ENCODE measurements at regions not wholly inside any gene's neighbourhood (a gene's known extent, or its start where the extent isn't known, plus 50 kb on each side); places are given as distances from the start of the nearest gene placed in this dataset.

DNA sequence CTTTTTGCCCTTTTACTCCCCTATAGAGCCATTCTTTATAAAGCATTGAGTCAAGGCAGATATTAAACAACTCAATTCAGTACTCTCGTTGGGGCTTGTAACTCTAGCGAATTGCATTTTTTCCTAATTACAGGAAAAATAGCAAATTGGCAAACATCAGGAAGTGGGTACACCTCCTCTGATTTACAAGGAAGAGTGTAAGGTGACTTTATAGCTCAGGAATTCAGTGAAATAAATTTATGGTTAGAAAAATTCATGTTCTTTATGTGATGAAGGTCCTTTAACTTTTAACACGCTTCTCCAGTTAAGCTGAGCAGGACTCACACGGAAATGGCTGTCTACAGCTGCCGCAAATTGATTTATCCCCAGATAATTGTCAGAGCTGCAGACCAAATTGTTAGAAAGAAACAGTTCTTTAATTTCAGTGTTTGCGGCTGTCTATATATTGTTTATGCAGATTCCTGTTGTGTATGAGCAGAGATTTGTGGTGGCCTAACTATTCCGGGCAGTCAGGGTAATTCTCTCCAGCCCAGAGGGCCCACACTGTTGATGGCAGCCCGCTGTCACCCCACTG lies 151.1 kb upstream of the MKI67 start:
- no peak overlapping the region for H3K4ac ChIP-seq (ENCODE audit: low read depth in 1 of 2, low read length in 2 of 2)
- no peak overlapping the region for H3K27ac ChIP-seq (ENCODE audit: low read length, poor library complexity, severe bottlenecking)
- H3K4me2 ChIP-seq (ENCODE audit: low read length, poor library complexity, severe bottlenecking) = no peak overlapping the region
- no peak overlapping the region for H2AFZ ChIP-seq (ENCODE audit: low read depth, low read length)
- DNase-seq = no peak
- 73% methylated on average over 8 of the region's 8 CpGs for WGBS
- H3K9ac ChIP-seq (ENCODE audit: low read length) = no peak overlapping the region
- no peaks in the 10 kb centered on the region for H3K9me3 ChIP-seq (ENCODE audit: control insufficient read depth, low read length)
- no peak overlapping the region for H2BK5ac ChIP-seq (ENCODE audit: low read depth, low read length, poor library complexity, severe bottlenecking)
- no peak overlapping the region for H3K14ac ChIP-seq (ENCODE audit: low read length in 2 of 2)
- no peak overlapping the region for H4K8ac ChIP-seq (ENCODE audit: low read length)
- no peak overlapping the region for H2BK15ac ChIP-seq (ENCODE audit: low read depth, poor library complexity, severe bottlenecking)
- no peak overlapping the region for H3K23ac ChIP-seq (ENCODE audit: low read length in 2 of 2)
- no peak overlapping the region for H3K18ac ChIP-seq (ENCODE audit: low read depth in 1 of 2, low read length in 2 of 2)
- H2BK12ac ChIP-seq (ENCODE audit: low read length in 2 of 2) = no peak overlapping the region
- no peak overlapping the region for H3K4me3 ChIP-seq (ENCODE audit: insufficient read depth in 1 of 2, low read depth in 1 of 2, low read length in 2 of 2)
- H3K4me1 ChIP-seq (ENCODE audit: control insufficient read depth, insufficient read depth, low read depth, low read length) = no peaks in the 10 kb centered on the region
- H3K27me3 ChIP-seq (ENCODE audit: control insufficient read depth in 1 of 2, insufficient read depth in 1 of 2, low read length in 2 of 2) = peaks cover 0 to 32% of the 10 kb centered on the region in 2 experiments
- H2AK5ac ChIP-seq (ENCODE audit: low read length, severe bottlenecking) = no peak overlapping the region
- no peak overlapping the region for H4K91ac ChIP-seq (ENCODE audit: low read length)
- no peaks in the 10 kb centered on the region for H3K36me3 ChIP-seq (ENCODE audit: control insufficient read depth in 1 of 2, insufficient read depth in 2 of 2, low read depth in 1 of 2, low read length in 2 of 2)
- no peak overlapping the region for H2BK120ac ChIP-seq (ENCODE audit: low read depth, low read length)
- no peaks in the 10 kb centered on the region for H3K79me1 ChIP-seq (replicated peaks; ENCODE audit: low read length, poor library complexity, severe bottlenecking)

- Histone ChIP-seq H2BK15ac (ENCODE audit: low read depth, poor library complexity, severe bottlenecking) (no peak overlapping the region), H2BK12ac (ENCODE audit: low read length in 2 of 2) (no peak overlapping the region), H2BK5ac (ENCODE audit: low read depth, low read length, poor library complexity, severe bottlenecking) (no peak overlapping the region), H3K23ac (ENCODE audit: low read length in 2 of 2) (no peak overlapping the region), H3K4me1 (ENCODE audit: control insufficient read depth, insufficient read depth, low read depth, low read length) (no peaks in the 10 kb centered on the region), H4K91ac (ENCODE audit: low read length) (no peak overlapping the region), H3K27ac (ENCODE audit: low read length, poor library complexity, severe bottlenecking) (no peak overlapping the region), H3K9me3 (ENCODE audit: control insufficient read depth, low read length) (no peaks in the 10 kb centered on the region), H4K8ac (ENCODE audit: low read length) (no peak overlapping the region), H2BK120ac (ENCODE audit: low read depth, low read length) (no peak overlapping the region), H3K27me3 (ENCODE audit: control insufficient read depth in 1 of 2, insufficient read depth in 1 of 2, low read length in 2 of 2) (peaks cover 0 to 25% of the 10 kb centered on the region in 2 experiments), H3K4me3 (ENCODE audit: insufficient read depth in 1 of 2, low read depth in 1 of 2, low read length in 2 of 2) (no peak overlapping the region), H3K9ac (ENCODE audit: low read length) (no peak overlapping the region), H2AK5ac (ENCODE audit: low read length, severe bottlenecking) (no peak overlapping the region), H3K79me1 (replicated peaks; ENCODE audit: low read length, poor library complexity, severe bottlenecking) (no peaks in the 10 kb centered on the region), H2AFZ (ENCODE audit: low read depth, low read length) (no peak overlapping the region), H3K4me2 (ENCODE audit: low read length, poor library complexity, severe bottlenecking) (no peak overlapping the region), H3K18ac (ENCODE audit: low read depth in 1 of 2, low read length in 2 of 2) (no peak overlapping the region), H3K14ac (ENCODE audit: low read length in 2 of 2) (no peak overlapping the region), H3K4ac (ENCODE audit: low read depth in 1 of 2, low read length in 2 of 2) (no peak overlapping the region), H3K36me3 (ENCODE audit: control insufficient read depth in 1 of 2, insufficient read depth in 2 of 2, low read depth in 1 of 2, low read length in 2 of 2) (no peaks in the 10 kb centered on the region)
- DNase-seq = no peak
- WGBS = 45% methylated on average over 7 of the region's 7 CpGs
Measured at GRCh38 chr10:128278362-128278761, 152.1 kb upstream of the MKI67 start.

- no peak overlapping the region for H3K23ac ChIP-seq (ENCODE audit: low read length in 2 of 2)
- no peak overlapping the region for H2AK5ac ChIP-seq (ENCODE audit: low read length, severe bottlenecking)
- no peak overlapping the region for H3K4ac ChIP-seq (ENCODE audit: low read depth in 1 of 2, low read length in 2 of 2)
- no peak overlapping the region for H4K8ac ChIP-seq (ENCODE audit: low read length)
- H3K27ac ChIP-seq (ENCODE audit: low read length, poor library complexity, severe bottlenecking) = no peak overlapping the region
- no peak overlapping the region for H3K4me3 ChIP-seq (ENCODE audit: insufficient read depth in 1 of 2, low read depth in 1 of 2, low read length in 2 of 2)
- H3K9ac ChIP-seq (ENCODE audit: low read length) = no peak overlapping the region
- H2BK5ac ChIP-seq (ENCODE audit: low read depth, low read length, poor library complexity, severe bottlenecking) = no peak overlapping the region
- no peak overlapping the region for H2AFZ ChIP-seq (ENCODE audit: low read depth, low read length)
- no peak overlapping the region for H2BK12ac ChIP-seq (ENCODE audit: low read length in 2 of 2)
- no peak overlapping the region for H3K14ac ChIP-seq (ENCODE audit: low read length in 2 of 2)
- no peak overlapping the region for H4K91ac ChIP-seq (ENCODE audit: low read length)
- no peak overlapping the region for H3K4me2 ChIP-seq (ENCODE audit: low read length, poor library complexity, severe bottlenecking)
- no peaks in the 10 kb centered on the region for H3K79me1 ChIP-seq (replicated peaks; ENCODE audit: low read length, poor library complexity, severe bottlenecking)
- no peaks in the 10 kb centered on the region for H3K9me3 ChIP-seq (ENCODE audit: control insufficient read depth, low read length)
- H3K27me3 ChIP-seq (ENCODE audit: control insufficient read depth in 1 of 2, insufficient read depth in 1 of 2, low read length in 2 of 2) = peaks cover 0 to 37% of the 10 kb centered on the region in 2 experiments
- H2BK120ac ChIP-seq (ENCODE audit: low read depth, low read length) = no peak overlapping the region
- no peaks in the 10 kb centered on the region for H3K4me1 ChIP-seq (ENCODE audit: control insufficient read depth, insufficient read depth, low read depth, low read length)
- no CpG with 5 or more reads among the region's 2 CpGs for WGBS
- no peak overlapping the region for H2BK15ac ChIP-seq (ENCODE audit: low read depth, poor library complexity, severe bottlenecking)
- DNase-seq = no peak
- H3K36me3 ChIP-seq (ENCODE audit: control insufficient read depth in 1 of 2, insufficient read depth in 2 of 2, low read depth in 1 of 2, low read length in 2 of 2) = no peaks in the 10 kb centered on the region
- no peak overlapping the region for H3K18ac ChIP-seq (ENCODE audit: low read depth in 1 of 2, low read length in 2 of 2)
Measured at GRCh38 chr10:128280271-128280670, 154.0 kb upstream of the MKI67 start.

- no peak overlapping the region for H2BK12ac ChIP-seq (ENCODE audit: low read length in 2 of 2)
Measured at GRCh38 chr10:128281343-128281742, 155.1 kb upstream of the MKI67 start.

More at GRCh38 chr10:128281343-128281742, 155.1 kb upstream of the MKI67 start:
- no peak overlapping the region for H3K4ac ChIP-seq (ENCODE audit: low read depth in 1 of 2, low read length in 2 of 2)
- no peaks in the 10 kb centered on the region for H3K9me3 ChIP-seq (ENCODE audit: control insufficient read depth, low read length)
- no peak overlapping the region for H3K23ac ChIP-seq (ENCODE audit: low read length in 2 of 2)
- no peak overlapping the region for H3K14ac ChIP-seq (ENCODE audit: low read length in 2 of 2)
- H2BK15ac ChIP-seq (ENCODE audit: low read depth, poor library complexity, severe bottlenecking) = no peak overlapping the region
- no peak overlapping the region for H3K4me2 ChIP-seq (ENCODE audit: low read length, poor library complexity, severe bottlenecking)
- H3K27me3 ChIP-seq (ENCODE audit: control insufficient read depth in 1 of 2, insufficient read depth in 1 of 2, low read length in 2 of 2) = peaks cover 4 to 43% of the 10 kb centered on the region in 2 experiments
- H3K18ac ChIP-seq (ENCODE audit: low read depth in 1 of 2, low read length in 2 of 2) = no peak overlapping the region
- H3K79me1 ChIP-seq (replicated peaks; ENCODE audit: low read length, poor library complexity, severe bottlenecking) = no peaks in the 10 kb centered on the region
- no peak overlapping the region for H2BK120ac ChIP-seq (ENCODE audit: low read depth, low read length)
- H4K8ac ChIP-seq (ENCODE audit: low read length) = no peak overlapping the region
- no peak overlapping the region for H3K27ac ChIP-seq (ENCODE audit: low read length, poor library complexity, severe bottlenecking)
- no peak overlapping the region for H2BK5ac ChIP-seq (ENCODE audit: low read depth, low read length, poor library complexity, severe bottlenecking)
- WGBS = 82% methylated on average over 6 of the region's 6 CpGs
- no peak overlapping the region for H2AFZ ChIP-seq (ENCODE audit: low read depth, low read length)
- DNase-seq = no peak
- no peak overlapping the region for H4K91ac ChIP-seq (ENCODE audit: low read length)
- no peak overlapping the region for H2AK5ac ChIP-seq (ENCODE audit: low read length, severe bottlenecking)
- H3K4me1 ChIP-seq (ENCODE audit: control insufficient read depth, insufficient read depth, low read depth, low read length) = no peaks in the 10 kb centered on the region
- no peak overlapping the region for H3K4me3 ChIP-seq (ENCODE audit: insufficient read depth in 1 of 2, low read depth in 1 of 2, low read length in 2 of 2)
- H3K36me3 ChIP-seq (ENCODE audit: control insufficient read depth in 1 of 2, insufficient read depth in 2 of 2, low read depth in 1 of 2, low read length in 2 of 2) = no peaks in the 10 kb centered on the region
- no peak overlapping the region for H3K9ac ChIP-seq (ENCODE audit: low read length)

Data from mesenchymal stem cell (in vitro differentiated cells and primary cell).